IMR-90 (cell line): ENCODE measurements at regions not wholly inside any gene's neighbourhood (a gene's known extent, or its start where the extent isn't known, plus 50 kb on each side); places are given as distances from the start of the nearest gene placed in this dataset.

Experiments
- BHLHE40 ChIP-seq: fragments of 150-350 bp; IDR thresholded peaks from 2 replicates; pipeline ENCODE4 v1.6.1; 2016; ENCODE audit warnings: mild to moderate bottlenecking, low read depth, low read length
- CEBPB ChIP-seq: IDR thresholded peaks from 2 replicates; pipeline ENCODE4 v1.6.1; 2012; ENCODE audit warnings: low read depth, low read length, improper control_type of control experiment
- CHD1 ChIP-seq: IDR thresholded peaks from 2 replicates; pipeline ENCODE4 v1.6.1; 2012; ENCODE audit warnings: low read depth, low read length, improper control_type of control experiment
- MAFK ChIP-seq: IDR thresholded peaks from 2 replicates; pipeline ENCODE4 v1.6.1; 2012; ENCODE audit warnings: low read depth, low read length, improper control_type of control experiment
- MAZ ChIP-seq: IDR thresholded peaks from 2 replicates; pipeline ENCODE4 v1.6.1; 2012; ENCODE audit warnings: low read depth, mild to moderate bottlenecking, low read length, improper control_type of control experiment, moderate library complexity, borderline replicate concordance
- NFE2L2 ChIP-seq: fragments of 150-350 bp; IDR thresholded peaks from 2 replicates; pipeline ENCODE4 v1.6.1; 2016; ENCODE audit warnings: low read depth, mild to moderate bottlenecking, low read length
- POLR2A ChIP-seq: IDR thresholded peaks from 2 replicates; pipeline ENCODE4 v1.6.1; 2012; ENCODE audit warnings: mild to moderate bottlenecking, low read depth, low read length
- RAD21 ChIP-seq: IDR thresholded peaks from 2 replicates; pipeline ENCODE4 v1.6.1; 2012; ENCODE audit warnings: low read length, improper control_type of control experiment
- RFX5 ChIP-seq: IDR thresholded peaks from 2 replicates; pipeline ENCODE4 v1.8.0; 2012; ENCODE audit warnings: low read depth, mild to moderate bottlenecking, low read length, moderate library complexity
- SMC3 ChIP-seq: fragments of 150-350 bp; IDR thresholded peaks from 2 replicates; pipeline ENCODE4 v1.6.1; 2016; ENCODE audit warnings: low read depth, mild to moderate bottlenecking, antibody characterized with exemption, low read length, moderate library complexity
- TF ChIP-seq, protein P1 (sequence below): conservative IDR thresholded peaks from 2 replicates; pipeline ENCODE4 v1.5.1; 2012; ENCODE audit warnings: mild to moderate bottlenecking, low read depth, low read length, improper control_type of control experiment
- TF ChIP-seq, protein P2 (sequence below): fragments of 150-350 bp; IDR thresholded peaks from 2 replicates; pipeline ENCODE4 v1.6.1; 2017; ENCODE audit warnings: mild to moderate bottlenecking, antibody characterized with exemption, low read length, low read depth
- TF ChIP-seq, protein P3 (sequence below): fragments of 150-350 bp; IDR thresholded peaks from 2 replicates; pipeline ENCODE4 v1.6.1; 2016; ENCODE audit warnings: low read depth, mild to moderate bottlenecking, low read length, moderate library complexity, borderline replicate concordance

DNA sequence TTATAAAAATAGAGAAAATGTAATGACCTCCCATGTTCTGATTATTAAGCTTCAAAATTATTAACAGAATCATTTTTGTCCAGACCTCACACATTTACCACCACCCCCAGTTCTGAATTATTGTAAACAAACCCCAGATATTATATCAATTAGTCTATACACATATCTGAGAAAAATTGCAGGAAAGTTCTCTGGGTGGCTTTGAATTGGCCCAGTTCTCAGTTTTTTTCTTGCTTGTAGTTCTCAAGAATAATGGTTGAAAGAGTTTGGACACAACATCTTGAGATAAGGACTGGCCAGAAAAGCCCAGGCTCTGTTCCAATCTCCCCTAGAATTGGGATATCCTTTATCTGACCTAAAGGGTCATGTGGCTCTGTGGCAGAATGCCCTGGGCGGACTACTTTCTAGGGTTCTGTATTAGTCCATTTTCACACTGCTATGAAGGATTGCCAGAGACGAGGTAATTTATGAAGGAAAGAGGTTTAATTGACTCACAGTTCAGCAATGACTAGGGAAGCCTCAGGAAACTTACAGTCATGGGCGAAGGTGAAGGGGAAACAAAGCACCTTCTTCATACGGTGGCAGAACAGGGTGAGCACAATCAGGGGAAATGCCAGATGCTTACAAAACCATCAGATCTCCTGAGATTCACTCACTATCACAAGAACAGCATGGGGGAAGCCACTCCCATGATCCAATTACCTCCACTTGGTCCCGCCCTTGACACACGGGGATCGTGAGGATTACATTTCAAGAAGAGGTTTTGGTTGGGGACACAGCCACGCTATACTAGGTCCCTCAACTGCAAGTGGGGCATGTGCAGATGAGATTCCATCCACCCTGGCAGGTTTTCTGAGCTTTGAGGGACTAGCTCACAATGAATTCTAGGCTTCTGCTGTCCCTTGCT lies 1504.6 kb upstream of the FLRT2 start:
- TF ChIP-seq, protein P1, sequence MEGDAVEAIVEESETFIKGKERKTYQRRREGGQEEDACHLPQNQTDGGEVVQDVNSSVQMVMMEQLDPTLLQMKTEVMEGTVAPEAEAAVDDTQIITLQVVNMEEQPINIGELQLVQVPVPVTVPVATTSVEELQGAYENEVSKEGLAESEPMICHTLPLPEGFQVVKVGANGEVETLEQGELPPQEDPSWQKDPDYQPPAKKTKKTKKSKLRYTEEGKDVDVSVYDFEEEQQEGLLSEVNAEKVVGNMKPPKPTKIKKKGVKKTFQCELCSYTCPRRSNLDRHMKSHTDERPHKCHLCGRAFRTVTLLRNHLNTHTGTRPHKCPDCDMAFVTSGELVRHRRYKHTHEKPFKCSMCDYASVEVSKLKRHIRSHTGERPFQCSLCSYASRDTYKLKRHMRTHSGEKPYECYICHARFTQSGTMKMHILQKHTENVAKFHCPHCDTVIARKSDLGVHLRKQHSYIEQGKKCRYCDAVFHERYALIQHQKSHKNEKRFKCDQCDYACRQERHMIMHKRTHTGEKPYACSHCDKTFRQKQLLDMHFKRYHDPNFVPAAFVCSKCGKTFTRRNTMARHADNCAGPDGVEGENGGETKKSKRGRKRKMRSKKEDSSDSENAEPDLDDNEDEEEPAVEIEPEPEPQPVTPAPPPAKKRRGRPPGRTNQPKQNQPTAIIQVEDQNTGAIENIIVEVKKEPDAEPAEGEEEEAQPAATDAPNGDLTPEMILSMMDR: no peak
- TF ChIP-seq BHLHE40: no peak
- no peak for TF ChIP-seq CHD1
- TF ChIP-seq POLR2A: no peak
- no peak for TF ChIP-seq CEBPB
- no peak for TF ChIP-seq MAZ
- TF ChIP-seq NFE2L2: no peak
- no peak for TF ChIP-seq RAD21
- TF ChIP-seq SMC3: no peak
- TF ChIP-seq MAFK: no peak
- TF ChIP-seq, protein P2, sequence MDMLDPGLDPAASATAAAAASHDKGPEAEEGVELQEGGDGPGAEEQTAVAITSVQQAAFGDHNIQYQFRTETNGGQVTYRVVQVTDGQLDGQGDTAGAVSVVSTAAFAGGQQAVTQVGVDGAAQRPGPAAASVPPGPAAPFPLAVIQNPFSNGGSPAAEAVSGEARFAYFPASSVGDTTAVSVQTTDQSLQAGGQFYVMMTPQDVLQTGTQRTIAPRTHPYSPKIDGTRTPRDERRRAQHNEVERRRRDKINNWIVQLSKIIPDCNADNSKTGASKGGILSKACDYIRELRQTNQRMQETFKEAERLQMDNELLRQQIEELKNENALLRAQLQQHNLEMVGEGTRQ: no peak
- no peak for TF ChIP-seq RFX5
- TF ChIP-seq, protein P3, sequence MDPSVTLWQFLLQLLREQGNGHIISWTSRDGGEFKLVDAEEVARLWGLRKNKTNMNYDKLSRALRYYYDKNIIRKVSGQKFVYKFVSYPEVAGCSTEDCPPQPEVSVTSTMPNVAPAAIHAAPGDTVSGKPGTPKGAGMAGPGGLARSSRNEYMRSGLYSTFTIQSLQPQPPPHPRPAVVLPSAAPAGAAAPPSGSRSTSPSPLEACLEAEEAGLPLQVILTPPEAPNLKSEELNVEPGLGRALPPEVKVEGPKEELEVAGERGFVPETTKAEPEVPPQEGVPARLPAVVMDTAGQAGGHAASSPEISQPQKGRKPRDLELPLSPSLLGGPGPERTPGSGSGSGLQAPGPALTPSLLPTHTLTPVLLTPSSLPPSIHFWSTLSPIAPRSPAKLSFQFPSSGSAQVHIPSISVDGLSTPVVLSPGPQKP: no peak
